Astrocyte of the spinal cord (primary cell): ENCODE measurements at regions not wholly inside any gene's neighbourhood (a gene's known extent, or its start where the extent isn't known, plus 50 kb on each side); places are given as distances from the start of the nearest gene placed in this dataset.
"Not testable (repeated sequence)": the region's sequence is repeated elsewhere in the genome, so short reads cannot be mapped to it uniquely, and the experiment has no call there.

Experiments used
- DNase-seq: peaks from one replicate; pipeline ENCODE4 v3.0.0; 2011; ENCODE audit warnings: low read depth, low spot score
- H3K4me3 ChIP-seq: 2 replicates; pipeline ENCODE4 v1.5.1; 2011; ENCODE audit warnings: low read depth, mild to moderate bottlenecking, low read length, moderate library complexity
- in situ Hi-C: cut with HindIII; loops from 2 replicates; pipeline ENCODE4 v1.10.0; 2017; ENCODE audit warnings: low sequenced_read_pairs
- TF ChIP-seq, protein P1 (sequence below): IDR thresholded peaks from 2 replicates; pipeline ENCODE4 v1.5.1; 2012; ENCODE audit warnings: low read depth, mild to moderate bottlenecking, low read length, inconsistent platforms

DNA sequence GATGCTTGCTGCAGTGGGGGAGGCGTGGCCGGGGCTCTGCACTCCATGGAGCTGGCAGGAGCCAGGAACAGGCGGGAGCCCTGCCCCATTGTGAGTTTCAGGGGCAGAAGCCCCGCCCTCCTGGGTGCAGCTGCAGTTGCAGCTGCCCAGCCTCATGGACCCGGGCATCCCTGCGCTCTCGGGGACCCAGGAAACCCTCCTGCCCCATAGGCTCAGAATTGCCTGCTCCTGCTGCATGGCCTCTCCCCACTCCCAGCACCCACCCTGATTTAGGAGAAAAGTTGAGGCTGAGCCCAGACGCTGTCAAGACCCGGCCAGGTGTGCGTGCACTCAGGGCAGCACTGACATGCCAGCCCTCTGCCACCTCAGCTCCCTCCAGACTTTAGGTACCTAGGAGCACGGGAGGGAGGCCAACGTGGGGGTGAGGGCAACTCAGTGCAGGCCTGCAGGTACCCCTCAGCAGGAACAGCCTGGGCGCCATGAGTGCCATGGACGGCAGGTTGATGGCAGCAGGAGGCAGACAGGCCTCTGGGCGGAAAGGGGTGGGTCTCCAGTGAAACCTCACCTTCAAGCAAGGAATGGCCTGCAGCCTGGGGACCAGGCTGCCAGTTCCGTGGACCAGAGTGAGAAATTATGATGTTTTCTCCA, 67.2 kb upstream of the MAGEB2 start:
- H3K4me3 ChIP-seq = no peak overlapping the region
- in situ Hi-C loops = no loop called here
- no peak for DNase-seq
- TF ChIP-seq, protein P1, sequence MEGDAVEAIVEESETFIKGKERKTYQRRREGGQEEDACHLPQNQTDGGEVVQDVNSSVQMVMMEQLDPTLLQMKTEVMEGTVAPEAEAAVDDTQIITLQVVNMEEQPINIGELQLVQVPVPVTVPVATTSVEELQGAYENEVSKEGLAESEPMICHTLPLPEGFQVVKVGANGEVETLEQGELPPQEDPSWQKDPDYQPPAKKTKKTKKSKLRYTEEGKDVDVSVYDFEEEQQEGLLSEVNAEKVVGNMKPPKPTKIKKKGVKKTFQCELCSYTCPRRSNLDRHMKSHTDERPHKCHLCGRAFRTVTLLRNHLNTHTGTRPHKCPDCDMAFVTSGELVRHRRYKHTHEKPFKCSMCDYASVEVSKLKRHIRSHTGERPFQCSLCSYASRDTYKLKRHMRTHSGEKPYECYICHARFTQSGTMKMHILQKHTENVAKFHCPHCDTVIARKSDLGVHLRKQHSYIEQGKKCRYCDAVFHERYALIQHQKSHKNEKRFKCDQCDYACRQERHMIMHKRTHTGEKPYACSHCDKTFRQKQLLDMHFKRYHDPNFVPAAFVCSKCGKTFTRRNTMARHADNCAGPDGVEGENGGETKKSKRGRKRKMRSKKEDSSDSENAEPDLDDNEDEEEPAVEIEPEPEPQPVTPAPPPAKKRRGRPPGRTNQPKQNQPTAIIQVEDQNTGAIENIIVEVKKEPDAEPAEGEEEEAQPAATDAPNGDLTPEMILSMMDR = no peak

DNA sequence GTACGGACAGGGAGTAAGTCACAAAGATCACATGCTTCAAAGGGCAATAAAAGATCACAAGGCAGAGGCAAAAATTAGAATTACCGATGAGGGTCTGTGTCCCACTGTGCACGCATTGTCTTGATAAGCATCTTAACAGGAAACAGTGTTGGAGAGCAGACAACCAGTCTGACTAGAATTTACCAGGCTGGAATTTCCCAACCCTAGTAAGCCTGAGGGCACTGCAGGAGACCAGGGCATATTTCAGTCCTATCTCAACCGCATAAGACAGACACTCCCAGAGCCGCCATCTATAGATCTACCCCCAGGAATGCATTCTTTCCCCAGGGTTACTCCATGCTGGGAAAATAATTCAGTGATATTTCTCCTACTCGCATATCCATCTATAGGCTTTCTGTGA, 66.2 kb upstream of the MAGEB2 start:
- in situ Hi-C loops, H3K4me3 ChIP-seq, DNase-seq: not testable (repeated sequence)

DNA sequence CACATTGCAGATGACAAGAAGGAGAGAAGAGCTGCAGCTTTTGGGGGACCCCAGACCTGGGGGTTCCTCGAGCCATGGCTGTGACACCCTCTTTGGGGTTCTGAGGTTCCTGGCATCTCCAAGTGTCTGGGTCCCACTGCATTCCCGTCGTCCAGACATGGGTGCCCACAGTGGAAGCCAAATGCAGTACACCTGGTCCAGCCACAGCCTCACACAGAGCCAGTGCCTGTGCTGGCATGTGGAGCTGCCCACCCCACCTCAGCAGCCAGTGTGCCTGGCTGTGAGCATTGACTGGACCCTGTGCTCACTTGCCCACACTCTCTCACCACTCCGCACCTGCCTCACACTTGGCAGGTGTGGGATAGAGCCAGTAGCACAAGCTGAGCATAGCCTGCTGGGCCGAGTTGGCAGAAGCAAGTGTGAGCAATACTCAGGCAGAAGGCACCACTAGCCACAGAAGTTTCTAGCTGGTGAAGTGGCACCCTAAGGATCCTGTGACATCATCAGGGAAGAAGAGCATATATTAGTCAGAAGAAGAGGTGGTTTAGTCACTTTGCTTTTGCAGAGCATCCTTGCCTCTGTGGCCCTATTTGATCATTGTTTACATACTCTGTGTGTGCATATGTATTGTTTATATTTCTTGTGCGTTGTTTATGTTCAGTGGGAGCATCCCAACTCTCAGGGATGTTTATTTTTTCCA, 65.0 kb upstream of the MAGEB2 start:
- no peak for DNase-seq
- TF ChIP-seq, protein P1 = no peak
- H3K4me3 ChIP-seq = no peak overlapping the region
- in situ Hi-C loops = no loop called here

DNA sequence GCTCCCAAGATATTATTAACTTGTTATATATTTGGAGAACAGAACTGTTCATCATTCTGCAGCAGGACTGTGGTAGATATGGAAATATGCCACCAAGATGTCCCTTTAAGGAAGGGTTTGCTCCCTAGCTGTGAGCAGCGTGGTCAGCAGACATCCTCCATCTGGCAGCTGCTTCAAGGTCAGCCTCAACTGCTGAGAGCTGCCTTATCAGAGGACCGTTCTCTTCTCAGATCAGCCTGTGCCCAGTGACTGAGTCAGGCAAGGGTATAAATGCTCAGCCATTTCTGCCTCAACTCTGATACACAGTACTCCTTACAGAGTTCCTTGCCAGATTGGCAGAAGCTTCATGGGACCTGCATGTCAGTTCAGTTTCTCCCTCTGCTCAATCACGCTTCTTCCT, 63.4 kb upstream of the MAGEB2 start:
- in situ Hi-C loops = no loop called here
- no peak overlapping the region for H3K4me3 ChIP-seq

DNA sequence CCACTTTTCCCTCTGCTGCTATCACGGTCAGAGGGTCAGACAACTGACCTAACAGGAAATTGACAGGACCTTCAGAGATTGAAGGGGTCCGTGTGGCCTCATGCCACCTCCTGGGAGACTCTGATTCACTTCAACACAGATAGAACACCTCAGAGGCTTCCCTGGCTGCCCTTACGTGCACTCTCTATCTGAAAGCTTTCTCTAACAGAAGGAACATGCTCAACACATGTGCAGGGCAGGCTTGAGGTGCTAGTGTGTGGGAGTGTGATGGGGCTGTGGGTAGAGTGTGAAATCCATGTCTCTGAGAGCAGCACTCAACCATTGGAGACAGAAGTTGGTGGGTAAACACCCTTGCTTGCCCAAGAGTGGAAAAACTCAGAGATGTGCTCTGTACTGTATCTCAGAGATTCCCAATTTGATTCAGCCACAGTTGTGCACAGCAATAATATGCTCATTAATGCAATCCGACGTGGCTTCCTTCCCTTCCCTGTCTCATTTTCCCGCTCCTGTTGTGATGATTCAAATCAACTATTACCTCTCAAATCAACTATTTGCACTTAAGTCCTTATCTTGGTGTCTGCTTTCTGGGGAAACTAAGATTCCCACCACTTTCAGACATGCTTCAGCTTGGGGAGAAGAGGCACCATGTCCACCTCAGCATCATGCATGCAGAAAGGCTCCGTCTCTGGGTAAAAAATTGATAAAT, 62.0 kb upstream of the MAGEB2 start:
- no peak for DNase-seq
- TF ChIP-seq, protein P1 = no peak
- H3K4me3 ChIP-seq = no peak overlapping the region
- in situ Hi-C loops = no loop called here

More for the DNA sequence above, 63.4 kb upstream of the MAGEB2 start:
- TF ChIP-seq, protein P1 = no peak
- DNase-seq = no peak

DNA sequence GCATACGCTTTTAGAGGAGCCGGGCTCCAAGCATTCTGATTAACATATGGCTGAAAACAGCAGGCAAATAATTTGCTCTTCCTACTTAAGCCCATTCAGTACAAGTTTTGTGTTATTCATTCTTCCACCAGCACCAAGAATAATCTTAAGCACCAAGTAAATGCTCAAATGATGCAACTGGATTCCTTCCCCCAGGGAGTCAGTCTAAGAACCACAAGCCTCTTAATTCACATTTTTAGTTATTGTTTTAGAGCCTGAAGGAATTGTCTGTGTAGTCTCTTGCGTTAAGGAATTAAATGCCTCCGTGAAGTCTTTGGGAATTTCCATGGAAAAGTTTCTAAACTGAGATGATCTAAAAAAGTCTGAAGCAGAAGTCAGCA, 61.5 kb upstream of the MAGEB2 start:
- DNase-seq = peak; percentile 8
- TF ChIP-seq, protein P1 = no peak

DNA sequence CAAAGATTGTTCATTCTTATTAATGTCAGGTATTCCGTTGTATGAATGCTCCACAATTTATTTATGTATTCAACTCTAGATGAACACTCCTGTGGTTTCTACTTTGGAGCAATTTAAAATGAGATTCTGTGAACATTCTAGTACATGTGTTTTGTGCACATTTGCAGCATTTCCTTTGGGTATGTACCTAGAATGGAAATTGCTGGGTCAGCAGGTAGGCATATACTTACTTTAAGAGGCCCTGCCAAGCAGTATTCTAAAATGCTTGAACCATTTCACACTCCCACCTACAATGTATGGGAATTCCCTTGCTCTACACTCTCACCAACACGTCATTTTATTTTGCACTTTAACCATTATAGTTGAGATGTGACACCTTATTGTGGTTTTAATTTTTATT, 59.4 kb upstream of the MAGEB2 start:
- in situ Hi-C loops = no loop called here
- TF ChIP-seq, protein P1 = no peak
- no peak overlapping the region for H3K4me3 ChIP-seq
- no peak for DNase-seq

More for the DNA sequence above, 61.5 kb upstream of the MAGEB2 start:
- H3K4me3 ChIP-seq = no peak overlapping the region
- in situ Hi-C loops = no loop called here
